Caco-2 (cell line): ENCODE measurements at regions not wholly inside any gene's neighbourhood (a gene's known extent, or its start where the extent isn't known, plus 50 kb on each side); places are given as distances from the start of the nearest gene placed in this dataset.

Source experiments
- BruUV-seq: library from RNA; stranded (reverse); fragments of 400-500 nt; replicated peaks from 2 replicates; lab custom pipeline; 2021; lab: Mats Ljungman, UMichigan
- CTCF ChIA-PET: fragments of 300-600 bp; sonication (Branson Sonifier 250); formaldehyde crosslinking; loops from one replicate; lab custom pipeline; 2022; ENCODE audit warnings: antibody characterized with exemption; lab: Charles Lee
- POLR2A ChIA-PET: fragments of 300-600 bp; sonication (Branson Sonifier 250); formaldehyde crosslinking; loops from one replicate; lab custom pipeline; 2022; ENCODE audit warnings: antibody characterized with exemption; lab: Charles Lee
- DNase-seq, 2 experiments: peaks; one replicate each; pipeline versions ENCODE4 v3.0.0 to v3.0.0-alpha.2; 2020 to 2022
- H3K27me3 ChIP-seq: replicated peaks from 2 replicates; pipeline ENCODE4 v1.6.0; 2011; ENCODE audit warnings: low read length; ENCODE audit not compliant: control insufficient read depth, insufficient read depth
- H3K36me3 ChIP-seq: 2 replicates; pipeline ENCODE4 v1.5.1; 2011; ENCODE audit warnings: low read length; ENCODE audit not compliant: control insufficient read depth, insufficient read depth
- H3K4me1 ChIP-seq: fragments of 250-450 bp; sonication (Bioruptor Pico); 2 replicates; pipeline ENCODE4 v1.5.1; 2020; ENCODE audit warnings: mild to moderate bottlenecking
- H3K4me3 ChIP-seq: 2 replicates; pipeline ENCODE4 v1.5.1; 2011; ENCODE audit warnings: low read depth, mild to moderate bottlenecking, control low read depth, low read length
- H3K9me3 ChIP-seq: fragments of 250-450 bp; sonication (Bioruptor Pico); 2 replicates; pipeline ENCODE4 v1.5.1; 2020; ENCODE audit warnings: mild to moderate bottlenecking, moderate library complexity
- H3K27ac Mint-ChIP-seq: one replicate; pipeline ENCODE4 v1.8.0; 2022; ENCODE audit warnings: mixed read lengths; ENCODE audit not compliant: unreplicated experiment
- H3K27me3 Mint-ChIP-seq: one replicate; pipeline ENCODE4 v1.8.0; 2022; ENCODE audit warnings: mixed read lengths; ENCODE audit not compliant: insufficient read depth, unreplicated experiment
- H3K36me3 Mint-ChIP-seq: one replicate; pipeline ENCODE4 v1.8.0; 2022; ENCODE audit warnings: mild to moderate bottlenecking, mixed read lengths; ENCODE audit not compliant: insufficient read depth, unreplicated experiment
- H3K4me1 Mint-ChIP-seq: one replicate; pipeline ENCODE4 v1.8.0; 2022; ENCODE audit warnings: low read depth, mixed read lengths; ENCODE audit not compliant: unreplicated experiment
- H3K4me3 Mint-ChIP-seq: one replicate; pipeline ENCODE4 v1.8.0; 2022; ENCODE audit warnings: mild to moderate bottlenecking, moderate library complexity, mixed read lengths; ENCODE audit not compliant: unreplicated experiment
- H3K9me3 Mint-ChIP-seq: one replicate; pipeline ENCODE4 v1.8.0; 2022; ENCODE audit warnings: mixed read lengths; ENCODE audit not compliant: unreplicated experiment
- CTCF ChIP-seq, 2 experiments: fragments of 200-600 bp in 1 of 2; IDR thresholded peaks; 1 replicate in 1 of 2; 2 replicates in 1 of 2; pipeline versions ENCODE4 v1.5.1 to v1.8.0; 2011 to 2022; ENCODE audit warnings: antibody characterized with exemption in 1 of 2, control low read depth in 1 of 2, inconsistent platforms in 1 of 2, low read depth in 1 of 2, low read length in 1 of 2, mild to moderate bottlenecking in 1 of 2, moderate library complexity in 1 of 2; ENCODE audit not compliant: insufficient read depth in 1 of 2, severe bottlenecking in 1 of 2, unreplicated experiment in 1 of 2
- intact Hi-C: fragments of 100-400 bp; cut with micrococcal nuclease; formaldehyde crosslinking; loops from one replicate; pipeline ENCODE4 v1.10.0; 2022; ENCODE audit not compliant: unreplicated experiment

GRCh38 chr3:110174908-110175307 is 837.6 kb upstream of the DPPA4 start:
- Histone ChIP-seq H3K4me1 (no peaks in the 10 kb centered on the region), H3K4me3 (no peak overlapping the region), H3K27me3 (no peaks in the 10 kb centered on the region), H3K9me3 (no peaks in the 10 kb centered on the region), H3K36me3 (no peaks in the 10 kb centered on the region)
- BruUV-seq: no TSS peak
- intact Hi-C loops: no loop called here
- Mint-ChIP-seq H3K4me1 (no peaks in the 10 kb centered on the region), H3K9me3 (no peaks in the 10 kb centered on the region), H3K27ac (no peak overlapping the region), H3K36me3 (no peaks in the 10 kb centered on the region), H3K4me3 (no peak overlapping the region), H3K27me3 (no peaks in the 10 kb centered on the region)
- ChIA-PET CTCF (no interaction called here), POLR2A (no interaction called here)
- no peak for TF ChIP-seq CTCF (IDR thresholded peaks at IDR 0.05; ENCODE audit: insufficient read depth in 1 of 2, low read depth in 1 of 2, low read length in 1 of 2, severe bottlenecking in 1 of 2, unreplicated experiment in 1 of 2)
- DNase-seq: no peak

GRCh38 chr3:110178965-110179364 is 841.6 kb upstream of the DPPA4 start:
- no peak for DNase-seq
- CTCF ChIA-PET: no interaction called here
- POLR2A ChIA-PET: no interaction called here
- Mint-ChIP-seq H3K27ac (no peak overlapping the region), H3K27me3 (no peaks in the 10 kb centered on the region), H3K36me3 (no peaks in the 10 kb centered on the region), H3K9me3 (no peaks in the 10 kb centered on the region), H3K4me3 (no peak overlapping the region), H3K4me1 (no peaks in the 10 kb centered on the region)
- no peak for TF ChIP-seq CTCF (IDR thresholded peaks at IDR 0.05; ENCODE audit: insufficient read depth in 1 of 2, low read depth in 1 of 2, low read length in 1 of 2, severe bottlenecking in 1 of 2, unreplicated experiment in 1 of 2)
- no peaks in the 10 kb centered on the region for H3K36me3 ChIP-seq
- H3K4me3 ChIP-seq: no peak overlapping the region
- intact Hi-C loops: no loop called here
- no peaks in the 10 kb centered on the region for H3K9me3 ChIP-seq
- BruUV-seq: no TSS peak
- no peaks in the 10 kb centered on the region for H3K4me1 ChIP-seq
- no peaks in the 10 kb centered on the region for H3K27me3 ChIP-seq

GRCh38 chr3:110180733-110181132 is 843.4 kb upstream of the DPPA4 start:
- Mint-ChIP-seq H3K9me3 (no peaks in the 10 kb centered on the region), H3K36me3 (no peaks in the 10 kb centered on the region), H3K4me3 (no peak overlapping the region), H3K27me3 (no peaks in the 10 kb centered on the region), H3K27ac (no peak overlapping the region), H3K4me1 (no peaks in the 10 kb centered on the region)
- H3K4me1 ChIP-seq: no peaks in the 10 kb centered on the region
- no peaks in the 10 kb centered on the region for H3K27me3 ChIP-seq
- CTCF ChIA-PET: no interaction called here
- BruUV-seq: no TSS peak
- no peaks in the 10 kb centered on the region for H3K9me3 ChIP-seq
- no peak for TF ChIP-seq CTCF (IDR thresholded peaks at IDR 0.05; ENCODE audit: insufficient read depth in 1 of 2, low read depth in 1 of 2, low read length in 1 of 2, severe bottlenecking in 1 of 2, unreplicated experiment in 1 of 2)
- no peak overlapping the region for H3K4me3 ChIP-seq
- no peak for DNase-seq
- H3K36me3 ChIP-seq: no peaks in the 10 kb centered on the region
- POLR2A ChIA-PET: no interaction called here
- intact Hi-C loops: no loop called here
